Head of caudate nucleus (tissue), 42 donors: ENCODE measurements at regions not wholly inside any gene's neighbourhood (a gene's known extent, or its start where the extent isn't known, plus 50 kb on each side); places are given as distances from the start of the nearest gene placed in this dataset.
"Not testable (repeated sequence)": the region's sequence is repeated elsewhere in the genome, so short reads cannot be mapped to it uniquely, and the experiment has no call there.

Experiments used
- DNase-seq, 42 donors: peaks; one replicate each; pipeline versions ENCODE4 v3.0.0 to v3.0.0-alpha.2; 2020 to 2021; ENCODE audit warnings: mixed read lengths in 7 of 42
- intact Hi-C: fragments of 100-400 bp; cut with DNase I; formaldehyde crosslinking; loops from one replicate; pipeline ENCODE4 v1.15.0; 2022

DNA sequence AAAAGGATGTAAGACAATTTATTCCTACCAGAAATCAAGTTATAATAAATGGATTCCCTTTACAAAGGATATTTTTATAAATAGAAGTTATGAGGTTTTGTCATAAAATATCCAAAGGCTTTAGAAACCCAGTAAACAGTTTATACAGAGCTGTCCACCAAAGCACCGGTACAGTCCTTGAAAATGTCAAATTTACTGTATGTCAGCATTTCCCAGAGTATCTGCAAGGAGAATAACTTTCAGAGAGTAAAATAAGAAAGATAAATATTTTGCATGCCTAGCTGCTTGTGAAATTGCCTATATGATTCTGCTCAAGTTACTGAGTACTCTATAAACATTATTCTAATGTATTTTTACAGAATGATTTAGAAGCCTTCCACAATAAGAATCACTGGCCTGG lies 923.3 kb upstream of the DDX18 start:
- DNase-seq: no peak
- intact Hi-C loops: no loop called here

DNA sequence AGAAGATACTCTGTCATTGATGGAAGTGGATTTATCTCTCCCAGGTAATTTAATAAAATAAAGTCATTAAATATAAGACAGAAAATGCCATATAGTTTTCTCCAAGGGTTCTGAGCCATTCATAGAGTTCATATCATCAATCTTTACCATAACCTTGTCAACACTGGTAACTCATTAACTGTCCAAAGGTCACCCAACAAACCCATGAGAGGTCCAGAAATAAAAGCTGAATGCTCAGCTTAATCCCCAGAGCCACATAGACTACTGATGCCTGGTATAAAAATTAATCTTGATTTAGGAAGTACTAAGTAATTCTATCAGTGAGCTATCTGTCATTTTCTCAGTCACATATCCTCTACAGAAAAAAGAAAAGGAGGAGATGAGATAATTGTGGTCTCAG lies 903.0 kb upstream of the DDX18 start:
- DNase-seq: no peak
- intact Hi-C loops: no loop called here

DNA sequence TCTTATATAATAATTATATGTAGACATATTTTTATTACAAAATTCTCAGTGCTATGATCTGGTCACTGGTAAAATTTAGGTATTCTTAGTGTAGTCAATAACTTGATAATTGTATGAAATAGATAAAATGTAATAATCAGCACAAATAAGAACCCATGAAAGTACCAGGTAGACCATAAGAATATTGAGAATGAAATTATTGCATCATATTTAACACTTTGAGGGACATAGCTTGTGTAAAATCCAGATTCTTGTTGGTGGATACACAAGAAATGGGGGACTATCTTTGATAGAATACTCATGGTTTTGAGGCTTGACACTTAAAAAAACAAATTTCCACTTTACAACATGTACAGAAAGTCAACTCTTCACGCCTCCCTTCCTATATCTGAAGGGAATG lies 898.8 kb upstream of the DDX18 start:
- no peak for DNase-seq
- intact Hi-C loops: no loop called here

DNA sequence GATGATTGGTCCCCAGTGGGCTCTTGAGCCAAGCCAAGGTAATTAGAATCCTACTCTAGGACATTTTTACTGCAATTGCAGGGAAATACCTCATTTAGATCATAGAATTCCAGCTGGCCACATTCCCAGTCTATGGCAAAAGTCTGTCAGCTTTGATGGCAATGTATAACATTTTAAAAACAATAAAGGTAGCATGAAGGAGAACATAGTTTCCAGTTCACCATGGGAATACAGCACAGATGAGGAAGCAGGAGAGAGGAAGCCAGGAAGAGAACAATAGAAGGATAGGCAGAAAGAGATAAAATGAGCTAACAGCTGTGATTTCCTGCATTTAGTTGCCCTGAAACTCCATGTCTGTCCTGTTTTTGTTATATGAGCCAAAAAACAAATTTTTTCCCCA lies 897.3 kb upstream of the DDX18 start:
- no peak for DNase-seq
- intact Hi-C loops: no loop called here

DNA sequence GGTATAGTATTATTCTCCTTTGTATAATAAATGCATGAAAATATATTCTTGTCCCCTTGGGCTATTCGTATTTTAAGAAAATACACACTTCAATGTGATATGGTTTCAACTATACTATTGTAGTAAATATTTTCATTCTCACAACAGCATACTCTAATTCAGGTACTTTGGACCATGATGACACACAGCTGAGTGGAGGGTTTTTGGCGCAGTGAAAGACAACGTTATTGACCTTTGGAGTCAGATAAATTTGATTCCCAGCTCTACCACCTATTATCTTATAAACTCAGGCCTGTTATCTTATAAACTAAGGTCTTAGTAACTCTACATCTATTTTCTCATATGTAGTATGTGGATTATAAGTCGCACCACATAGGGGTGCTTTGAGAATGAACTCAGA lies 895.9 kb upstream of the DDX18 start:
- intact Hi-C loops: no loop called here
- no peak for DNase-seq

DNA sequence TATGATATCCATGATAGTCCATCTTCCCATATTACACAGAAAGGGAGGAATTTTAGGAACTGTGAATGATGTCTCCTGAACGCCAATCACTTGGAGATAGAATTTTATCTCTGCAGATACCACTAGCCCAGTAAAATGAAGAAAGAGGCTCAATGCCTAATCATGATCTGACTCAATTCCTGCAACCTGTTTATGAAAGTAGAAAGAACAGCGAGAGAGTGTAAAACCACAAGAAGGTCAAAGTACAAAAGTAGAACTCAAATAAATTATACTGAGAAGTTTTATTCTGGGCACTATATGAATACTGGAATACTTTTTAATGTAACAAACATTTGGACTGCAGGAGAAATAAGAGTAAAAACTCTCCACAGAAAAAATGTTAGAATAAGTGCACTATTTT lies 892.1 kb upstream of the DDX18 start:
- DNase-seq: no peak
- intact Hi-C loops: no loop called here

DNA sequence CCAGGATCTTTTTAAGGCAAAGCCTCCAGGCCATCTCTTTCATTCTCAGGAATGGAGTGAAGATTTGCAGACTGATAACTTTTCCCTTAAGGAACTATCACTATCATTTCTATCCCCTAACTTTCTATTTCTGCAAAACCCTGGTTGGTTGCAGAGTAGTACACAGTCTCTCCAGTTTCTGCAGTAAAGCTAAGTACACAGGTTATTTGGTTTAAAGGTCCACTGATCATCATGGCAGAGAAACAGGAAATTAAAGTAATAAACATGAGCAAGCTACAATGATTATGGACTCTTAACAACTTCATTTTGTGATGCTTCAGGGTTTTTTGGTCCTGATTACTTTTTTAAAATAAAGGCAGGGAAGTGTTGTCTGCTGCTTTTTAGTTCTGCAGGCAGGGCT lies 890.0 kb upstream of the DDX18 start:
- intact Hi-C loops: no loop called here
- no peak for DNase-seq

DNA sequence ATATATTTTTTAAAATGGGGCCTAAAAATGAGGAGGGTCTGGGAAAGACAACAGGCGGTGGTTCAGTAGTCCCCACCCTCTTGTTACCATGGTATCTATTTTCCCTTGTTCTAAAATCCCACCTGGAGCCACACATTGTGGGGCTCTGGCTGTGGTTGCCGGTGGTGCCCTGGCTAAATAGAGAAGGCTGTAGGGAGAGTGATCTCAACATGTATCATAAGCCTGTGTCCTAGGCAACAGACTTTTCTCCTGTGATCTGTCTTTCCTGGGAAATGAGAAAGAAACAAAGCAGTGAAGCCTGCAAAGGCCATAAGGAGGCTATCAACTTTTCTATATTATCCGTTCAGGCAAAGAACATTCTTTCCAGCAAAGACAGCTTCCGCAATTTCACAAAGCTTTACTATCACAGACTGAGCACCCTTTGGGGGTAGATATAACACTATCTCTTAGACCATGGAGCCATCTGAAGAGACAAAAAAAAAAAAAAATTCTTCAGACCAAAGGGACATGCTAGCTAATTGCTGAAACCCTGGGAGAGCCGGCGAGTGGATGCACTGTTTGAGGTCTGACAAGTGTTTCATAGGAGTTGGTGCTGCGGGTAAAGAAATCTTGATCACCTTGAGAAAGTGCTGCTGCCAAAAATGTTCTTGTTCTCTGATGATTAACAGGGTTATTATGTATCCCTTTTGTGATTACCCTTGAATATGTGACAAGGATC lies 879.2 kb upstream of the DDX18 start:
- intact Hi-C loops: no loop called here
- no peak for DNase-seq

DNA sequence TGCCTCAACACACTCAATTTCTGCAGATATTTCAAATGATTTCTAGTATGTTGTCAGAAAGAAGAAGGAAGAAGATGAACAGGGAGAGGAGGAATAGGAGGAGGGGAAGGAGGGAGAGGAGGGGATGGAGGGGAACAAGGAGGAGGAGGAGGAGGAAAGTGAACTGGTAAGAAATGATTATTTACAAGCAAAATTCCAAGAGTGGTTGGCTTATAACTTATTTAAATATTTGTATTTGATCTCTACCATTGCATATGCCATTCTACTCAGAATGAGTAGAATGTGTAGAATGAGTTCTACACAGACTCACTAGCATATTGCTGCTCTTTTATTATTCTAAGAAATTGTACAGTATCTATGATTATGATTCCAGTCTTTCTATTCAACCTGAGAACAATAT lies 866.2 kb upstream of the DDX18 start:
- intact Hi-C loops: no loop called here
- no peak for DNase-seq

DNA sequence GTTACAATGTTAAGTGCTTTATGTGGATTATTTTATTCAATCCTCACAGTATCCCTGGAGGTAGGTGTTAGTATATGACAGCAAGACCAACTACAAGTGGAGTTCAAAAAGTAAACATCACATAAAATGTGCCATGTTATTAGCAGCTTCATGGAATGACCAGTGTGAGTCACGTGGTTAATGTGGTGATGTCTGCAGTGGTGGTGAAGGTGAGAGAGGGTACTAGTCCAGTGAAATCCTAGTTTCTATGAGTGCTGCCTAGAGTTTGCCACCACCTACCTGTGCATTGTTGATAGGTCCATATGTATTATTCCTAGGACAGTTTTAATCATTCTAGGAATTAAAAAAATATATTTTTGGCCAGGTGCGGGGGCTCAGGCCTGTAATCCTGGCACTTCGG lies 865.2 kb upstream of the DDX18 start:
- intact Hi-C loops: no loop called here
- no peak for DNase-seq

DNA sequence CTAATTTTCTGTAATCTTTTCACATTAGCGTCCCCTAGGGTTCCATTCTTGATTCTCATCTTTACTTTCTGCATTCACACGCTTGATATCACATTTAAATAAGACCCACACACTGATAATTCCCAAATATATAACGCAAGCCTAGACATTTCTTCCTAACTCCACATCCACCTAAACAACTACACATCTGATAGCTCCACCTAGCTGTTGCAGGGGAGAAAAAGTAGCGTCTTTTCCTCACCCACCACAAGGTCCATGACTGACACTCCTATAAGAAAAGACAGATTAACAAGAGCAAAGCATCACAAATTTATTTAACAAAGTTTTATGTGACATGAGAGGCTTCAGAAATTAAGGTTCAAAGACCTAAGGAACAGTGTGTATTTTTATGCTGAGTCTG lies 862.2 kb upstream of the DDX18 start:
- DNase-seq: peak in 10 of 42 donors; percentile 1 to 29 (median 11)
- intact Hi-C loops: no loop called here

DNA sequence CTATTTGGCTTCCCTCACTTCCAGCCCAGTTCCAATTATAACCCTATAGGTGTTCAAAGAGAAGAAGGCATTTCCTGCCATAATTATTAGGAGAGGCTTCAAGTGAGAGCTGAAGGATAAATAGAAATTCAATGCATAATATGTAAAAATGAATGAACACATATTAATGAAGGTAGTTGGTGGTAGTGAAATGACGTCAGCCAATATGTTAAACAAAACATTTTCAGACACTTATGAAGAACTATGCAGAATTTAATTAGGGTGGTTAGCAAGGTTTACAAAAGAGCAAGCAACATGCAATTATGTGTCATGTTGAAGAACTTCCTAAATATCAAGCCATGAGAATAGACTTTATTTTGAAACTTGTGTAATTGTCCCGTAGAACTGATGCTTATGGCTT lies 858.8 kb upstream of the DDX18 start:
- DNase-seq: no peak
- intact Hi-C loops: no loop called here

DNA sequence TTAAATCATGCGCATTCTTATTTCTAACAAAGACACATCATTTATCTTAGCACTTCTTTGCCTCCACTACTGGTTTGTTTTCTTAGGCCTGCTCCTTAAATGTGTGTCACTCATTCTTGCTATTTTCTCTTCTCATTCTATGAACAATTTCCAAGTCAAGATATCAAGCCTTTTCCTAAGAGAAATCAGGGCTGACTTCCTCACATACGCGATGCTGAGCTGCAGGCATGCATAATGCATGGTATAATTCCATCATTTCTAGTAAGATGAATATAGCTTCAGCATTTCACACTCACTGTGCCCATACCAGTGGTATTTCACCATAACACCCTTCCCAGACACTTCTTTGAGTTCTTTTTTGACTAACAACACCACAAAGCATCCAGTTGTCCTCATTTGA lies 838.9 kb upstream of the DDX18 start:
- no peak for DNase-seq
- intact Hi-C loops: no loop called here

DNA sequence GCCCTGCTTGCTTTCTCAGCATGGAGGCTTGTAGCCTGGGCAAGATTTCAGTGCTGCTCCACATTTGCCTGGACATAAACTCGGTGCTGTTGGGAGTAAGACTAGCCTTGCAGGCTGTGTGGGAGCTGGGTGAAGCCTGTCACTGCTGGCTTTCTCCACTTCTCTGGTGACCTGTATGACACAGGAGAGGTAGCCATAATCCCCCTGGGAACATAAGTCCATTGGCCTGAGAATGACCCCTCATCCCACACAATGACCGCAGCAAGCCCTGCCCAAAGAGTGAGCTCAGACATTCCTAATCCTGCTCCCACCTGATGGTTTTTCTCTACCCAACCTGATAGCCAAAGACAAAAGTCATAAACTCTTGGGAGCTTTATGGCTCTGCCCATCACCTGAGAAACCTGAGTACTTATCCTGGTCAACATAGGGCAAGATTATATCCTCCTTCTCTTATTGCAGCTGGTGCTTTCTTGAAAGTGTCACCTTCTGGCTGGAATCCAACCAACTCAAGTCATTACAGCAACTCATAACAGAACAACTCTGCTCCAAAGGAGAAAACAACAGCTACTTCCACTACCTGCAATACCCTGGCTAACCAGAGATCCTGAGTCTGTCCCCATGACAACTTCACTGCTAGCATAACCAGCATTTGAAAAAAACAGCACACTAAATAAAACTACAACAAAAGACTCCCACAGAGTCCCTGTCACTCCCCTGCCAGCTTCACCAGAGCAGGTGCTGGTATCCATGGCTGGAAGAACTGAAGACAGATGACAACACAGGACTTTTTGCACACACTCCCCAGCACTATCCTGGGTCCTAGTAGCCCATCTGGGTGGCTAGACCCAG lies 834.4 kb upstream of the DDX18 start:
- intact Hi-C loops: no loop called here
- DNase-seq: no peak

DNA sequence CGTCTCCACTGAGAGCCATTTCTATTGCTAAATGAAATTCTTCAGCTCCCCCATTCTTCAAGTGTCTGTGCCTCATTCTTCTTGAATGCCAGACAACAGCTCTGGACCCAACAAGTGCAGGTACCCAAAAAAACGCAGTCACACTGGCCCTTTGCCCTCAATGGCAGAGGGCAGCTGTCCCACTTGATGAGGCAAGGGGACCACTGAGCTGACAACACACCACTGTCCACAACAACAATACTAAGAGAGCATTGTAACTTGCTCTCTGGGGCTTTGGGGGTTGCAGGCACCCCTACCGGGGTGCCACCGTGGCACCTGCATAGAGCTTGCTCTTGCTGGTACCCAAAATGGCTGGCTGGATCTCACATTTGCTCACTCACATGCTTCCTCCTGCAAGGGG lies 827.0 kb upstream of the DDX18 start:
- intact Hi-C loops: no loop called here
- no peak for DNase-seq

DNA sequence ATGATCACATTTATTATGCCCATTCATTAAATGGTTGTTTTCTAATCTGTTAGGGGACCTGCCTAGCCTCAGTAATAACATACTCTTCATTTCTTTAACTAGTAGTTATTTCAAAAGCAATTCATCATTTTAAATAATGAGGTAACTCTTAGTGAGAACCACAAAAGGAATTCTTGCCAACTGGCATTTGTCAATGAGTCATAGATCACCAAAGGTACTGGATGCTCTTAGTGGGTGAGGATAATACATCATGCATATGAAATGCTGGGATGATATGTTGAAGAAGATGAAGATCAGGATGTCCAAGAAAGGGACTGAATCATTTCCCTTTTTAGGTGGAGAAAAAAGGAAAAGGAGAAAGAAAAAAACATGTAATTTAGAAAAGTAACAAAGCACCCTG lies 826.2 kb upstream of the DDX18 start:
- DNase-seq: no peak
- intact Hi-C loops: no loop called here

DNA sequence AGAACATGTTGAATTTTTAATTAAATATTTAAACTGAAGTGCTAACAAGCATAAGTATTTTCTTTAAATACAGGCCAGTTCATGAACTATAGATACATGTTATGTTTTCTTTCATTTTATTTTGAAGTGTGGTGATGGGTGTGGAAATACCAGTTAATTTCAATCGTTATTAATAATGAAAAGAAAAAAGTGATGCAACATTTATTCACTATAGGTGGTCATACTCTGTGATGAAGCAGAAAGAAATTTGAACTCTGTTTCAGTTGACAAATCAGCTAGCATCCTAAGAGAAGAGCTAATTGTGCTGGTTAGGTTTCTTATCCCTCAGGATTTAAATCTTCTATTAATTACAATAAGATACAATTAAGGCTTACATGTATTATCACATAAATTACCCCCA lies 795.1 kb upstream of the DDX18 start:
- intact Hi-C loops: no loop called here

DNA sequence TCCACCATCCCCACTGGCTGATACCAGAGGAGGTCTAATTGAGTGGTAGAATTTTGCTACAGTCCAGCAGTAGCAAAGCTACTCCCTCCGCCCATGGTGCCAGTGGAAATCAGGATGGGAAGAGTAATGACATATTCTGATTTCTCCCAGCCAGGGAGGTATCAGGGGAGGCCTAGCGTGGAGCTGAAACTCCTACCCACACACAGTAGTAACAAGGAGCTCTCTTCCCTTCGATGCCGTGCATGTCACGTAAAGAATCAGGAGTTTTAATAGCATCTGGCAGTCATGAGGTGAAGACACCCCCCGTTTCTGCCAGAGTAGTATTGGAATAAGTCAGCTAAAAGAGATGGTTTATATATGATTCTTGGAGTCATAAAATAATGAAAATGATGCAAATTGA lies 786.8 kb upstream of the DDX18 start:
- intact Hi-C loops: no loop called here

More for the DNA sequence above, 795.1 kb upstream of the DDX18 start:
- no peak for DNase-seq

DNA sequence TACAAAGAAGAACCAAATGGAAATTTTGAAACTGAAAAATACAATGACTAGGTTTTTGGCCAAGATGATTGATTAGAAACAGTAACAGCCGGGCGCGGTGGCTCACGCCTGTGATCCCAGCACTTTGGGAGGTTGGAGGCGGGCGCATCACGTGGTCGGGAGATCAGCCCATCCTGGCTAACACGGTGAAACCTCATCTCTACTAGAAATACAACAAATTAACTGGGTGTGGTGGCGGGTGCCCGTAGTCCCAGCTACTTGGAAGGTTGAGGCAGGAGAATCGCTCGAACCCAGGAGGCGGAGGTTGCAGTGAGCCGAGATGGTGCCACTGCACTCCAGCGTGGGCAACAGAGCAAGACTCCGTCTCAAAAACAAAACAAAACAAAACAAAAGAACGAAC lies 785.8 kb upstream of the DDX18 start:
- DNase-seq, intact Hi-C loops: not testable (repeated sequence)

More for the DNA sequence above, 786.8 kb upstream of the DDX18 start:
- DNase-seq: peak in 8 of 42 donors; percentile 1 to 52 (median 18)

DNA sequence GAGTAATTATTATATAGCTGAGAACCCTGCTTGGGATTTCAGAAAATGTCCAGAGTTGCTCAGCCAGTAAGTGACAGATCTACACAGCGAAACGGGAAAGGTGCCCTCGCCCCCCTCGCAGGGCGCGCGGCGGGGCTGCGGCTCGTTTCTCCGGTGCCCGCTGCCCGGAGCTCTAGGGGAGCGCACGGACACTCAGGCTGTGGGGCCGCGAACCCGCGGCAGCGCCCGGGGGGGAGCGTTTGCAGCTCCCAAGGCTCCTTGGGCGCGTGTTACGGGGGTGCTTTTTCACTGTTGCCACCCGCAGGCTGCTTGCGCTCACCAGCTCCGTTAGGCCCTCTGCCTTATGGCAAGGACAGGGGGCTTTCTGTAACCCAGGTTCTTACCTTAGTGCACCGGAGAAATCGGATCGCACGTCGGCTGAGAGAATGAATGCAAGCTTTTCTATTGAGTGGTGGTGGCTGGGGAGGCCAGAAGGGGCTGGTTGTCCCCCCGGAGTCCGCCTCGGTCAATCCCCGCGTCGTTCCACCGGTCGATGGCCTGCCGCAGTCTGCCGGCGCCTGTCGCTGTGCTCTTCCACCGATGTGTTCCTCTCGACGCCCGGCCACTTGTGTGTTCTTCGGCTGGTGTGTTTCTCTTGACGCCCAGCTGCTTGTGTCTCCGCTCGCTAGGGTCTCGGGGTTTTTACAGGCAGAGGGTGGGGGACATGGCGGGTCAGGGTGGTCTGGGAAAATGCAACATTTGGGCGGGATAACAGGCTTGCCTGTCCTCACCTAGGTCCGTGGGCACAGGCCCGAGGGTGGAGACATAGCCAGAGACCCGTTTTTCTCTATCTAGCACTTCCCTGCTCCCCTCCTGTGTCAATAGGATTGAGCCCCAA lies 758.8 kb upstream of the DDX18 start:
- intact Hi-C loops: no loop called here
- no peak for DNase-seq
